ENCODE measurements at regions not wholly inside any gene's neighbourhood (a gene's known extent, or its start where the extent isn't known, plus 50 kb on each side); places are given as distances from the start of the nearest gene placed in this dataset.
"Not testable (repeated sequence)": the region's sequence is repeated elsewhere in the genome, so short reads cannot be mapped to it uniquely, and the experiment has no call there.

DNA sequence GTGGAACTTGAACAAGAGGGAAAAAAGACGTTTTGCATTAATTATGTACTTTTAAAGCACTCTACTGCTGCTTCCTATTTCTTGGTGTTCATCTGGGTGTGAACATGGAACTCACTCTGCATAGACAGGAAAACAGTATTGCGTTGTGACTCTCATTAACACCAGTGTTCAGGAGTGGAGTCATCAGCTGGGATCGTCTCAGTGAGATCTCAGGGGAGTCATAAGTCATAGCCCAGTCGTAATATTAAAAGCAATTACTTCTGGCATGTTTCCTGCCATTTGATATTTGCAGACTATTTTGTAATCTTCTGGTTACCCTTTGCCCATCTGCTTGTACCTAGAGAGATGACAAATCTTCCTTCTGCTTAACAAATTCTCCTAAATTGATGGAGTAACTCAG is 462.0 kb upstream of the ATP11B start:
- DNase-seq (ENCODE audit: low read depth, low spot score), result no peak

DNA sequence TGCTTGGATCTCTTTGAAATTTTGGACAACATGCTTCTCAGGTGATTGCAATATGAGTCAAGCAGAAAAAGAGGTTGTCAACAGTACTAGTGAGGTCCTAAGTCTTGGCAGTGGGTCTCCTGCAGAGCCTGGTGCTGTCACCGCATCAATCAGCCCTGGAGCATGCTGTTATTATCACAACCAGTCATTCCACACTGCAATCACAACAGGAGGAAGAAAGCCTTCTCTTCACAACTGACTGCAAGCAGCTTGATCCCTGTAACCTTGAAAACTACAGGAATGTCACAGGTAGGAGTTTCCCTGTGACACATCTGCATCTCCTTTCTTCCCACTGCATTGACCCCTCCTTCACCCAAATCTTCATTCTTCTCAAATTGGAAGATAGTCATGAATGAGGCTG is 451.1 kb upstream of the ATP11B start:
- DNase-seq (ENCODE audit: low read depth, low spot score), result peak; percentile 61

DNA sequence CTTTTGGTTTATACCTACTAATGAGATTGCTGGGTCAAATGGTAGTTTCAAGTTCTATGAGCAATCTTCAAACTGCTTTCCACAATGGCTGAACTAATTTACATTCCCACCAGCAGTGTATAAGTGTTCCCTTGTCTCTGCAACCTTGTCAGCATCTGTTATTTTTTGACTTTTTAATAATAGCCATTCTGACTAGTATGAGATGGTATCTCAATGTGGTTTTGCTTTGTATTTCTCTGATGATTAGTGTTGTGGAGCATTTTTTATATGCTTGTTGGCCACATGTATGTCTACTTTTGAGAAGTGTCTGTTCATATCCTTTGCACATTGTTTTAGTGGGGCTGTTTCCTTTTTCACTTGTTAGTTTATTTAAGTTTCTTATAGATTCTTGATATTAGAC is 449.3 kb upstream of the ATP11B start:
- not testable (repeated sequence) for DNase-seq (ENCODE audit: low read depth, low spot score)

DNA sequence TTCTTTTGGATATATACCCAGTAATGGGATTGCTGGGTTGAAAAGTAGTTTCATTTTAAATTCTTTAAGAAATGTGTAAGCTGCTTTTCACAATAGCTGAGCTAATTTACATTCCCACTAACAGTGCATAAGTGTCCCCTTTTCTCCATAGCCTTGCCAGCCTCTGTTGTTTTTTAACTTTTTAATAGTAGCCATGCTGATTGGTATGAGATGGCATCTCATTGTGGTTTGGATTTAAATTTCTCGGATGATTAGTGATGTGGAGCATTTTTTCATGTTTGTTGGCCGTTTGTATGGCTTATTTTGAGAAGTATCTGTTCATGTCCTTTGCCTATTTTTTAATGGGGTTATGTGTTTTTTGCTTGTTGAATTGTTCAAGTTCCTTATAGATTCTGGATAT is 444.3 kb upstream of the ATP11B start:
- no peak for DNase-seq (ENCODE audit: low read depth, low spot score)

DNA sequence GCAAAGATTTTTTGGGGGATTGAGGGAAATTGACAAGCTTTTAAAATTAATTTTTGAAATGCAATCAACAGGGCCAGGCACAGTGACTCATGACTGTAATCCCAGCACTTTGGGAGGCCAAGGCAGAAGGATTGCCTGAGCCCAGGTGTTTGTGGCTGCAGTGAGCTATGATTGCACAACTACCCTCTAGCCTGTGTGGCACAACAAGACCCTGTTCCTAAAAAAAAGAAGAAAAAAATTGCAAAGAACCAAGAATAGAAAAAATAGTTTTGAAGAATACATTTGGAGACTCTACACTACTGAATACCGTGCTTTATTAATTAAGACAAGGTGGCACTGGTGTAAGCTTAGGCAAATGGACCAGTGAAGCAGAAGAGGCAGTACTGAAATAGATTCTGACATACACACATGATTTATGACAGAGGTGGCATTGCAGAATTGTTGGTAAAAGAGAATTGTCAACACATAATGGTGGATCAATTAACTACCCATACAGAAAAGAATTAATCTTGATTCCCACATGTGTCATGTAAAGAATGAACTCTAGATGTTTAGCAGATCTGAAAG is 443.3 kb upstream of the ATP11B start:
- no peak for DNase-seq (ENCODE audit: low read depth, low spot score)

DNA sequence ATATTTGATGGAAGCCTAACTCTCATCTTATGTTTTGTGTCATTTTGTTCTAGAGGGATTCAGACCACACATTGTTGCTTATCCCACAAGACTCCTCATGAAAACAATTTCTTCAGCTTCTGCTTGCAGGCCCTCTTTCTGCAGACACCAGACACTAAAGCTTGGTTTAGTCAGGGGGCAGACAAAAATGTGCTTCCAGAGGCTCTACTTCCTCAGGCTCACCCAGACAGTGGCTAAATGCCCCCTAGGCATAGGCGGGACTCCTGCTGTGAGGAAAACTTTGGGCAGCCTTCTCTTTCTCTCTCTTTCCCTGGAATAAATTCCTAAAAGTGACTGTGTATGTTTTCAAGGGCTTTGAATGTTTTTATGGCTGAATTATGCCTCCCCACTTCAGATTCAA is 435.4 kb upstream of the ATP11B start:
- peak; percentile 80 for DNase-seq (ENCODE audit: low read depth, low spot score)

DNA sequence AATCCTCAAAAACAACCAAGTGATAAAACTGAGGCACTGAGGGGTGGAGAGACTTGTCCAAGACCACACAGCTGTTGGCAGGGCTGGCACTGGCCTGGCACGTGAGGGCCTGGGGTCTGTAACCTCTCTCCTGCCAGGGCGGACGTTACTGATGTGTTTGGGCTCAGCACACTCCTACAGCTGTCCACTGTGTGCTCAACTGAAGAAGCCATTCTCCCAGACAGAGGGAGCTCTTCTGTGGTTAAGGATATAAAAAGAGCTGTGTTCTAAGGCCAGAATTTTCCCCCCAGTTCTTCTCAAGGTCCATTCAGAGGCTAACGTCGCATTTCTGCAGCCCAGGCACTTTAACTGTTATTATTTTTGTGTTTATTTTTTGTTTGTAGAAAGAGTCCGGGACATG is 429.0 kb upstream of the ATP11B start:
- DNase-seq (ENCODE audit: low read depth, low spot score), result no peak

DNA sequence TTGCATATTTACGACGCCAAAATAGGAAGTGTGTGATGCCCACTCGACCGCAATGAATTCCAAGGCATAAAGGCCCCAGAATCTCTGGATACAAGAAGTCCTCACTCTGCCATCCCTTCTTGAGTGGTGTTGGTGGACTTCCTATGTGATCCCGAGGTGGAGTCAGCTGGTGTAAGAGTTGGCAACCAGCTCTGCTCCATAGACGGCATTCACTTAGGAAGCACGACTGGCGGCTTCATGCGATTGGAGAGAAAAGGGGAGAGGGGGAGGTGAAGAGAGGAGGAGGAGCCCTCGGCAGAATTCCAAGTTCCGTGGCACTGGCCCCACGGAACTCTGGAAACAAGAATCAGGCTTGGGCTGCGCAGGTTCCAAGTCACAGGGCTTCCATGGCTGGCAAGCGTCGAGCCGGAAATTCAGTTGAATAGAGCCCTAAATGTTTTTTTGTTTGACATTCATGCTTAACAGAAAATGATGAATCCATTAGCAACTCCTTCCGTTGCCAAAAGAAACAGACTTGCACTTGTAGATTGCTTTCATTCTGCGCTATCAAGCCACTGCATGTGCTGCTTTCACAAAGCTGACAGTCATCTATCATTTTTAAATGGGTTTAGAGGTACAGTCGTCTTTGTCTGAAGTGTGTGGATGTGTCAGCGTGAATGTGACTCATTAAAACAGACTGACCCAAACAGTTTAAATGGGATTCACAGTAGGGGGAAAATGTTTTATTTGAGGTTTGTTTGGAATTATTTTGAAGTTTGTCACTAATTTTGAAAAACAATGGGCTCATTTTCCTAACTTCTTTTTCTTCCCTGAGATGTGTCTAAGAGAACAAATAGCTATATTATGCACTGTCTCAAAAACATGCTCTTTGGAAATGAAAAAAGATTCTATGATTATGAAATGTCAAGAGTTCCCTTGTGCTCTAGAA is 428.3 kb upstream of the ATP11B start:
- DNase-seq (ENCODE audit: low read depth, low spot score), result no peak

DNA sequence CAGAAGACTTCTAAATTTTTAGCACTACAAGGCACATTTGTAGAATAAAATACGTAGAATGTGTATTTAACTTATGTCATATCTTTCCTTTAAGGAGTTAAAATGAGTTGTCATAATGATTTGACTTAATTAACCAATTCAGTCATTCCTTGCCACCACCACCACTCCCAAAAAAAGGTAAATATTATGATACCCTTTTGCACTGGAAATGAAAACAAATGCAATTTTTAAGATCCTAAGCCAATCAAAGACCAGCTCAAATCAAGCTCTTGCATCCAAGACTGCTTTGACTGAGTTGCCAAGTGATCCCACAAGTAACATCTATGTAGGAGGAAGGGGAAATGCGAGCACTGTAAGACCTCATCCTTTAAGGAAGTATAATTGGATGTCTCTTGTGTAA is 426.6 kb upstream of the ATP11B start:
- no peak for DNase-seq (ENCODE audit: low read depth, low spot score)

DNA sequence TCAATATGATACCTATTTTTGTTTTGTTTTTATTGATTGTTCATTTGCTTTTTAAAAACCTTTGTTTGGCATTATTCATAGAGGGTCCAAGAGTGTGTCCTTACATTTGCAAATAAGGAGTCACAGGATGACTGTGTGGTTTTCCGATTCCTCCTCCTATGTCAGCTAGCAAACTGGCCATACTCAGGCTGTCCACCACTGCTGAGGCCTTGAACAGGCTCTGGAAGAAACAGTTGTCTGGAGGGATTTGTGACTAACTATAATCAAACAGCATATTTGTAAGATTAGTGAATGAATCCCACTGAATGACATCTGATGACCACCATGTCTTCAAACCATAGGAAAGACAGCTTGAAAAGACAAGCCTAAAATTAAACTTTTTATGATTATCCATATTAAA is 423.4 kb upstream of the ATP11B start:
- no peak for DNase-seq (ENCODE audit: low read depth, low spot score)

DNA sequence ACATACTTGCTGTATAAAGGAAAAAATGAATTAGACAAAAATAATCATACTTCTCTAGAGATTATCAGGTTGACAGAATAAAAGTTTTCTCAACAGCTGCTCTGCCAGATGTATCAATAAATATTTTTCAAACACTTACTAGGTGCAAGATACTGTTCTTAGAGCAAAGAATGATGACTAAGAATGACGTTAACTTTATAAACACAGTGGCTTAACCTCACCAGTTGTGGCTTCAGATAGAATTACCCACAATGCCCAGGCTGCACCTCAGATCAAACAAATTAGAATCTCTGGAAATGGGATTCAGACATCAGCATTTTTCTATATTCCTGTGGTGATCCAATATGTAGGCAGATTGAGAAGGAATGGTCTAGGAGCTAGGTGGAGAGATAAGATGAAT is 422.4 kb upstream of the ATP11B start:
- no peak for DNase-seq (ENCODE audit: low read depth, low spot score)

DNA sequence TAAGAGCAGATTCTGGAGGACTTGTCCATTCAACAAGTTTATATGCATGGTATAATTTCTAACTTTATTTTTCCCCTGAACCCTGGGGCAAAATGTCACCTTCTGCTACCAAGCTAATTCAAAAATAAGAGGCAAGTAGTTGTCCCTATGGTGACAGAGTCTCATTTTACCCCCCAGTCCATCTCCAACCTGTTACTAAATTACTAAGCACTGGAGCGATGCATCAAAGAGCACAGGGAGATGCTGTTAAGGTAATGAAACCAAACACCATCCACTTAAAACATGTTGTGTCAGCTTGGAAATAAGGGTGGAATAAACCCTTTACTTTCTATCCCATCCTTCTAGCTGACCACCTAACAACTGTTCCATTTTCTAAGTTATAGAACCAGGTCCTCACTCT is 417.4 kb upstream of the ATP11B start:
- no peak for DNase-seq (ENCODE audit: low read depth, low spot score)

DNA sequence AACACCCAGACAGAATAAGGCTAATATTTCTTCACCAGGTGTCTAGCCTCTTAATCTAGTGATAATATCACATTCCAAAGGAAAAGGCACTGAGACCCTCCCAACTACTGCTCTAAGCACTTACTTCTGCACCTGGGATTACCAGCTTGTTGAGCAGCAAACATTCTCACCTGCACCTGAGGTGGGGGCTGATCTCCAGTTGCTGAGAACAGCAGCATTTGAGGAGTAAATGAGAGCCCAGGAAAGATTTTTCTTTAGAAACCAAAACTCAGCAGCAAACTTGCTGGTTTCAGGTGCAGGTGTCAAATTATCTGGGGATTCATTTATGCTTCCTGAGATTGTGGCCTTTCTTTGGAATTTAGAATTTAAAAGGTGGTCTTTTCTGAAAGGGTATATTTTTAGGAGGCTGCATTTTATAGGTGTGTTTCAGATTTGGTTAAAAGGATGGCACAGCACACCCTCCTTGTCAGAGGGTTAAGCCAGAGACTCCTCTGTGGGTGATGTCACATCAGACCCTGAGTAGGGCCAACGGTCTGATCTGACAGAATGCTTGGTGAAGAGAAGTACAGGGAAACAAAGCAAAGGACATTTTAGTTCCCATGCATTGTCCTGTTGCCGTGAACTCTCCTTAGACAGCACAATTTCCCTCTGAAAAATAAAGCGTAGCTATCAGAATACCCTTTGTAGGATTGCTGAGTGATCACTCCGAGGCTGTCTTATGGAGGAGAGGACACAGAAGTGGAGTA is 411.0 kb upstream of the ATP11B start:
- DNase-seq (ENCODE audit: low read depth, low spot score), result no peak

DNA sequence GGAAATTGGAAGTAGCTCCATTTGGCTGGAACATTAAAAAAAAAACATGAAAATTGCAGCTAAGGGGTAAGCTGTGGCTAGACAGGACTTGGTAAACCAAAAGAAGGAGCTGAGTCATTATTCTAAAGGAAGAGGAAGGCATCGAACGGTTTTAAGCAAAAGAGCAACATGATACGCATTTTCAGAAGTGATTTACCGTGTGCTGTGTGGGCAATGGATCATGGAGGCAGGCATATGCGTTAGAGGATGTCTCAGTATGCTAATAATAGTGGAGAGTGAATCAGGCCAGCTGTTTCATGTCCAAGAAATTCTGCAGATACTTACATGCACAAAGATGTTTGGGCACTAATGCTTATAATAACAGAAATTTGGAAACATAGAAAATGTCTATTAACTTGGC is 409.1 kb upstream of the ATP11B start:
- no peak for DNase-seq (ENCODE audit: low read depth, low spot score)

DNA sequence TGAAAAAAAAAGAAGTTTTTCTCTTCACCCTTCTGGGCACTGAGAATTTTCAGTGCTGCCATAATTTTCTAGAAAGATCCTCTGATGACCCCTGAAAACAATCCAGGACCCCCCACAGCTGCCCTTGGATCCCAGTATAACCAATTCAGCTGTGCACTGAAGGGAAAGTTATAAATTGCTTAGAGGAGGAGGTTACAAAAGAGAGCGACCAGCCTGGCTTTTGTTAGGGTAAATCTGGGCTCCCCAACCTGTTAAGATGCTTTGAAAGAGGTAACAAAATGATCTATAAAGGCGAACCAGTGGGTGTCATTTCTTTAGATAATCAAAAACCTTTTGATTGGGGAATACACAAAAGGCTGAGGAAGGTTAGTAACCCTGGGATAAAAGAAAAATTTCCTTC is 407.9 kb upstream of the ATP11B start:
- DNase-seq (ENCODE audit: low read depth, low spot score), result no peak

DNA sequence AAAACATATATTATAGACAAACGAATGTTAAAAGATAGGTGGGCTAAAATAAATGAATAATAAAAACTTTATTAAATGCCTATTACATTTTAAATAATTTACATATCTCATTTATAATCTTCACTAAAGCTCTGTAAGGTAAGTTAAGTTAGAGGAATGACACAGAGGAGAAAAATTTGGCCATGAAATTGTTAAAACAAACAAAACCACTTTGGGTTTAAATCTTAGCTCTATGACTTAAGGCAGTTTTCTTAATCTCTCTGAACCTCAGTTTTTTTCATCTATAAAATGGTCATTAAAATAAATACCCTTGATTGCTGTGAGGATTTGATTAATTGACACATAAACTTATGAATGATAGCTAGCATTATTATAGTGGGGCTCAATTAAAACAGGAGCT is 404.8 kb upstream of the ATP11B start:
- no peak for DNase-seq (ENCODE audit: low read depth, low spot score)

DNA sequence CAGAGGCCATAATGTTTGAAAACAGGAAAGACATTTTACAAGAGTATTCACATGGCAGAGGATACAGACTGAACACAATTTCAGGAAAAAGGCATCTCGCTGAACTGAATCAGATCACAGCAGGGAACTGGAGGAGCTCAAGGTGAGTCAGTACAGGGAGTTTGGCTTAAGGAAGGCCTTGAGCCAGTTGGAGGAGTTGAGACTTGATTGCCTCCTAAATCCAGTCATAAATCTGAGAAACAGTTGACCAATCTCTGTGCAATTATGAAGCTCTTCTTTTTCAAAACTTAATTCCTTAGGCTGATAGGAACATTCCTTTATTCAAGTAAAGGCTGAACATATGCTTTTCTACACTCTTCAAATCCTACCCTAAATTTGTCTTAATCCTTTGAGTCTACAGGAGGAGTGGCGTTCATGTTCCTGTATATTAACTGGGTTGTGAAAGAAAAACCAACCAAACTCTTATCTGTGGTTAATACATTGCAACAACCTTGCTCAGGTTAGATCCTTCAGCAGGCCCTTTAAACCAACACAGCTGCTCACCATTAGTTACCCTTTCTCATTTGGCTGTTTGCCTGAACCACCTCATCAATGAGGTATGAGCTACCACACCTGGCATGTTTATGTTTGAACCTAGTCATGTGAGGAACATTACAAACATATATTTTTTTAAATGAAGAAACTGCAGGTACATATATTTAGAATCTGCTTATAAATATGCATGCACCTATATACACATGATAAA is 404.1 kb upstream of the ATP11B start:
- DNase-seq (ENCODE audit: low read depth, low spot score), result no peak

DNA sequence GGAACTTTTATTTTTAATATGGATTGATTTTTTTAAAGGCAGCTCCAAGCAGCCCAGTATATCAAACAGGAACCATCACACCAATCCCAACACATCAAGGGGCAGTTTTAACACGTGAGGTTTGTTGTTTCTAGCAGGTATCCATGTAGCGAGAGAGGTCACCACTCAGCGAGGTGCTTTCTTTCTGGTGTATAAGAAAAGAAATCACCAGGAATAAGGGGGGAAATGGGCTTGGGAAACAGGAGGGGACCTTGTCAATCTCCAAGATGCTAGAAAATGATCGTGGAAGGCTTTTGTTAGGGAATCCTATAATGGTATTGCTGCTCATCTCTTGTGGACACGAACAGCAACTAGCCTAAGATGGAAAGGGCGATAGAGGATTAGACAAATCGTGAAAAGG is 402.9 kb upstream of the ATP11B start:
- no peak for DNase-seq (ENCODE audit: low read depth, low spot score)

DNA sequence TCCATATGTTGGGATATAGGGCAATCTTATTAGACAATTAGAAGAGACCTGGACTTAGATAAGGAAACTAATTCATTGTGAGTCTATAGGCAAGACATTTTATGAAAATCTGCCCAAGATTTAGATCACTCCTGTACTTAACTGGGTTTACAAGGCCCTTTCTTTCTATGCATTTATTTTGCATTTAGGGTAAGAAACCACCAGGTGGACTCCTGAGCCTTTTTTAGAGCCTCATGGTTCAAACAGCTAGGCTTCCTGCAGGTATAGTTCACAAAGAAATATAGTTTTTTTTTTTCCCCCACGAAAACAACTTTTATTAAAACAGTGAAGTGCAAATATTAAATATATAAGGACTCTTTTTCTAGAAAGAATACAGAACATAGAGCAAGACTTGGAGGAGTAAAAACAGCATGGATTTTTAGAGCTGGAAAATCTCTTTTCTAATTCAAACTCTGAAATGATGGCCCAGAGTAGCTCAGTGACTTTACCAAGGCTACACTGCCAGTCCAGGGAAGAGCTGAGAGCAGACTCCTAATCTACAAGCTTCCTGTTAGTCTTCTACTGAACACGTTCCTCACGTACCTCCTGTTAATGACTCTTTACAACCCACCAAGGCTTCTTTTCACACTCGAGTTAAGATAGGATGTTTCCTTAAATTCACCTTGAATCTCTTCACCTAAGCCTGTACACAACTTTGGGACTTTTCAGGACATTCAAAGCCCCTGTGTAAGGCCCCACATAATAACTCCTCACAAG is 400.9 kb upstream of the ATP11B start:
- no peak for DNase-seq (ENCODE audit: low read depth, low spot score)

DNA sequence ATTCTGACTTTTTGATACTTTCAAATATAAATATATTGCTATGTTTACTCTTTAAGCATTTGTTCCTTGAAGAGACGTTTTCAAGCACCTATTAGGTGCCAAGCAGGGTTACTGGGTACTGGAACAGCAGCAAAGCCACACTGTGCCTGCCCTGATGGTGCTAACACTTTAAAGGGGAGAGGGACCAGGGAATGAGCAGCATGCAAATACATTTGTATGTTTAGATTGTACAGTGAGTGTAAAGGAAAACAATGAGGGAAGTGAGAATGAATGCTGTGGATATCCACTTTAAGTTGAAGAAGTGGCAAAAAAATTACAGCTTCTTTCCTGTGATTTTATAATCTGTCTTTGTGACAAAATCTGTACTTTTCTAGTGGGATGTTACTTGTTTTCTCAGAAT is 400.2 kb upstream of the ATP11B start:
- no peak for DNase-seq (ENCODE audit: low read depth, low spot score)

DNA sequence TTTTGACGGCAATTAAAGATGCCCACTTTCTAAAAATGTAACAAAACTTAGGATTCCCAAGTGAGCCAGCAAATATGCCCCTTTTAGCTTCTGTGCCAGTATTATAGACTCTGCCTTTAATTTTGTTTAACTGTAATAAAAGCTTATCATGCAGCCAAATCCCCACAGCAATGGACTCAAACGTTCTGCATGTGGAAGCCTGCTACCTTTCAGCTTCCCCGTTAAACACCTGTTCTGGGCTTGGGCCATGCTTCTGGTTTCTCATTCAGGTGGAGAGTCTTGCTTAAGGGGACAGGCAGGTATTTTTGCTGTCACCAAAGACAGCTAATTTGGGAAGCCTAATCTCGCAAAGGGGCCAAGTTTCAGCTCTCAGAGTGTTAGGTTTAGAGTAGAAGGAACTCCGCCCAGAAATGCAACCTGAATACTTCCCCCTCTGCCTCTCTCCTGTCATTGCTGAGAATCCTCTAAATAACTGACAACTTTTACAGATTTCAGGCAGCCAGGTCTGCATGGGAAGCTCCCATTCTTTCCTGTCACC is 399.4 kb upstream of the ATP11B start:
- DNase-seq (ENCODE audit: low read depth, low spot score), result peak; percentile 36

Measured in ELF-1 (cell line).